HG03520 (cell line): ENCODE measurements at regions not wholly inside any gene's neighbourhood (a gene's known extent, or its start where the extent isn't known, plus 50 kb on each side); places are given as distances from the start of the nearest gene placed in this dataset.
"Not testable (repeated sequence)": the region's sequence is repeated elsewhere in the genome, so short reads cannot be mapped to it uniquely, and the experiment has no call there.

Source experiments
- ATAC-seq: cut with Tn5 transposase; IDR thresholded peaks from one replicate; pipeline ENCODE4 v1.9.1; 2021; ENCODE audit warnings: mild to moderate bottlenecking, moderate library complexity; ENCODE audit not compliant: unreplicated experiment

DNA sequence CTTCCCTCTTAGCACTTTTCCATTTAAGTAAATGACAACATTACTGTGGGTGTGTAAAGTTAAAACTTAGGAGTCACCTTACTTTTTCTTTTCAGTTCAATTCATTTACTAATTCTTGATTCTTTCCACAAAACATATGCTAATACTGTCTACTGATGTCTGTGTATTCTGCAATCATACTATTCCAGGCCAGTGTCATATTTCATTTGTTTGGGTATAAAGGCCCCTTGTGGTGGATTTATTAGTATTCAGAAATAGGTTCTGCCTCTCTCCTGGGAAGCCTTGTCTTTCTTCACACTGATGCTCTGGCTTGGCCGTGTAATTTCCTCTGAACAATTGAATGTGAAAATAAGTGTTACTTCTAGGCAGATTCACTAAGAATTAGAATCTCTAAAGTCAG lies 621.9 kb upstream of the SPRY2 start:
- no peak for ATAC-seq

DNA sequence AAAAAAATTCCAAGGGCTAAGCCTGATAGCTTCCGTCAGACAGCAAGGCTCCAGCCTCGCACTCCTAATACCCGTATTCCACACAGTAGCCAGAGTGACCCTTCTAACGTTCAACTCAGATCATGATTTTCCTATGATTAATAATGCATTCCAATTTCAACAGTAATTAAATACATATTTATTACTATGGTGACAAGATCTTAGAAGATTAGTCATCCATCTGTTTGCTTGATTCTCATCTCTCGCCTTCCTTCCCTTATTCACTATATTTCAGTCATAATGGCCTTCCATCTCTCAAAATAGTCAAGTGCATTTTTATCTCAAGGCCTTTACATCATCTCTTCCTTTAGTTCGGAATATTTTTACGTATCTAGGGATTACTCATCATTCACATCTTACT lies 621.2 kb upstream of the SPRY2 start:
- ATAC-seq: no peak

DNA sequence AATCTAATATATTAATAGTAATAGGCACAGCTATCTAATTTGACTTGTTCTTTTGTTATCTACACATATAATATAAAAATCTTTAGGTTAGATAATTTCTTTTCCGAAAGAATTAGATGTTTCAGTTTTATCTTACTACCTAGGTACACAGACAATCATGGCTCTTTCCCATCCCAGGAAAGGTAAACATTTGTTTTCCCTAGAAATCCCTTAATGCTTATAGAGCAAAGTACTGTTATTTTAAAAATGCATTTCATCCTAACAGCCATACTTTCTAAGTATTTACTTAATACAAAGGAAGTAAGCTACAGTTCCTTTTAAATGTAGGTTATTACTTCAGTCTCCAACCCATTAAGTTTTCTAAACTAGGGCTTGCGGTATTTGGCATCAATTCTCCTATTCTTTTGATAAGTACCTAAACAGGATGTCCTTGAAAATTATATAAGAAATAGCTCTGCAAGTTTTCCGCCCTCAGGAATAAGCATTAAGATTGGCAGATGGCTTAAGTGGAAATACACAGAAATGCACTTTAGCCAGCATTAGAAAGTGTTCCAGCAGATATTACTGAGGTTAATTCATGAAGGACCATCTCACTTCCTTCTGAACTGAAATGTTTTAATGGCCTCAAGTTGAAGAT lies 616.2 kb upstream of the SPRY2 start:
- no peak for ATAC-seq

DNA sequence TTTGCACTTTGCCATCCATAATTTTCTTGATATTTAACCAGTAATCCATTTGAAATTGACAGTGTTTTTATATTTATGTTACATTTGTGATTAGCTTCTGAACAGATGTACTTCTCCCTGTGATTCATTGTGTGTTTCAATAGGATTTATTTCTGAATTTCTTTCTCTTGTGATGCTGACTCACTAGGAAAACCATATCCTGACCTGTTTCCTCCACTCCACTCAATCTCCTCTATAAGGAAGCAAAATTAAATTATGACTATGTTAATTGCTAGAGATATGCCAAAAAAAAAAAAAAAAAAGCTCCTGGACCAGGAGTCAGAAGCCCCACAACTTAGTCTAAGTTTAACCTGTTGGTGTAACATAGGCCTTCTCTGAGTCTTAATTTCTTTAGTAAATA lies 614.6 kb upstream of the SPRY2 start:
- ATAC-seq: no peak

DNA sequence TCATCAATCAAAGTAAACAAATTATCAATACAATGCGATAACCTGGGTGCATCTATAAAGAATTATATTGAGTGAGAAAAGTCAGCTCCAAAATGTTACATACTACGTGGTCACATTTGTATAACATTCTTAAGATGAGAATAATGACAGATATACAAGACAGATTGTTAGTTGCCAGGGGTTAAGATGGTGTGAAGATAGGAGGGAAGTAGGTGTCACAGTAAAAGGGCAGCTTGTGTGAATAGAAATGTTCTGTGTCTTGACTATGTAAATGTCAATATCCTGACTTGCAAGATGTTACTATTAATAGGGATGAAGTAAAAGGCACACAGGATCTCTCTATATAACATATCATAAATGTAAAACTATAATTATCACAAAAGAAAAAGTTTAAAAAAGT lies 611.2 kb upstream of the SPRY2 start:
- ATAC-seq: no peak

DNA sequence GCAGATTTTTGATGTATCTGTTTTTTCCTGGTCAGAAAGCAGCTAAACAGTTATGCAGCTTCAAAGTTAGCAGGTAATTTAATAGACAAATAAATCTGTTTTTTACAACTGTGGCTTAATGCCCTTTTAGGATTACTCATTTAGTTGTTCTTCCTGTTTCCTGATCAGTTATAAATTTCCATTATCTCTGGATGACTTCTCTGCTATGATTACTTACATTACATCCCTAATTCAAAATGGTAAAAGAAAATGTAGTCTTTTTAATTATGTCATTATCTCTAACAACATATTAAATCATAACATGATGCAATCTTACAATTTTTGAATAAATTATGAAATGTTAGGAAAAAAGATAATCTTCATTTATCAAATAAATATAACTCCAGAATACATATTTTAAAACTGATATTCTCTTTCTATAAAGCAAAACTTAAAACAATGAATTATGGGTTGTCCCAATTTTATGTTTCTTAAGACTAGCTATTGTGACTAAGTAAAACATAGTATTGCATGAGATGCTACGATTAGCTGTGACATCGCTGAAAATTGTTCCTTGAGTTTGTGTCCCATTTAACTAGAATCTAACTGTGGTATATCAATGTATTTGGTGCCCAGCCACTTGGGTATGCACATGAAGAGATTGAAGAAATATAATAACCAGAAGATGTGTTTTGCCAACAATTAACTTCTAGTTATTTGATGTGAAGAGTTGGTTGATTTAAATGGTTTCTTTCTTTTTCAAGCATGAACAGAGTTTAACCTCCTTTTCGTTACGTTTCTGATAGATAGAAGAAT lies 605.3 kb upstream of the SPRY2 start:
- ATAC-seq: no peak

DNA sequence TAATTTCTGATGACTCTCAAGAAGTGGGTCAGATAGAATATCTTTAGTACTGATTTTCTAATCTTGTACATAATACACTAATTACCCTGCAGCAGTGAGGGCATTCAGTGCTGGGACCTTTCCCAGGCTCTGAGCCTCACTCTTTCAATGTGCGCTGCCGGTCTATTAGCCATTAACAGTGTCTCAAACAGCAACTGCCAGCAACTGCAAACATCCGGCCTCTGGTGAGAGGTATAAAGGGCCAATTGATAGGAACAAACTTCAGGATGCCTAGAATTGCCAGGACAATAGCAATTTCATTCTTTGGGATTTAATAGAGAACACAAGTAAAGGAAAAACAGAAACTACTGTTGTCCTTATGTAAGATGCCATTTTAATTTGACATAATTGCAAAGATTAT lies 604.4 kb upstream of the SPRY2 start:
- no peak for ATAC-seq

DNA sequence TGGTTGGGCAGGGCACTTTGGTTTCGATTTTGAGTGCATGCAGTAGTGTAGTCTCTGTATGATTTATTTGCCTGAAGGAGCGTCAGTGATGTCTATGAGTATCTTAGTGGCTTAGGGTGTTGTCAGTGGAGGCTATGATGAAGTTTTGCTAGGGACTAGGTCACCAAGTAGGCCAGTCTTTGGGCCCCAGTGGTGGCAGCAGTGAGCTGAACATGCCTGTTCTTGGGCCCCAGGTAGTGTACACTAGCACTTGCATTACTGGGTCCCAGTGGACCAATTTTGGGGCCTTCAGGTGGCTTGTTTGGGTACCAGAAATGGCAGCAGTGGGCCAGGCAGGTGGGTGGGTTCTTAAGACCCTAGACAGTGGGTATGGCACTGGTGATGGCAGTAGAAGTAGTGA lies 598.7 kb upstream of the SPRY2 start:
- ATAC-seq: no peak

DNA sequence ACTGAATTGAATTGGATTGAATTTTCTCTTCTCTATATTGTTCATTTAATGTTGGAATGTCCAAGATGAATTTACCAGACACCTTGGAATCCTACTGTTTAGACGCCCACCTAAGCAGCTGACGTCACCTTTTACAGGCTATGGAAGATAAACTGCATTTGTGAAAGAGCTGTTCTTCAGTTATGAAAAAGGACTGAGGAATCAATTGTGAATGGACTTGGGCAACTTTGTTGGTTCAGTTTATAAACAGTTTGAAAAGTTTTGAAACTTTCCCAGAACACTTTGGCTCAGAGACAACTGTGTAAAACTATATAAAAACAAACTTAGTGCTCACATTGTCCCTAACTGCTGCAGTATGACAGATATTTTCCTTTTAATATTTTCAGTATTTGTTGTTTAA lies 590.8 kb upstream of the SPRY2 start:
- ATAC-seq: no peak

DNA sequence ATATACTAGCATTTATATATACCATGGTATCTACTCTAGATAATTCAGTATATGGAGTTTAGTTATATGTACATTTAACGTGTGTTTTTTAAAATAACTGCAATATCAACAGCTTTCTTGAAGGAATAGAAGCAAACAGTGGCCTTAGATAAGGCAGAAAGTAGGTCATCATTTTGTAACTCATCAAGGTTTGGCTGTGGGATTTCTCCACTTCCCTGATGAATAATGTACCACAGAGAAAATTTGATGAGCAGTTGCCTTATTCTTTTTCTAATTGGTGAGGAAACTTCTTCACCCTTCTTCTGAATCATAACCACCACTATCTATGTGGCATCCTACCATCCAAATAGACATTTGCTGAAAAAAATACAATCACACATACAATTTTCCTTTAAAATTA lies 590.2 kb upstream of the SPRY2 start:
- no peak for ATAC-seq

DNA sequence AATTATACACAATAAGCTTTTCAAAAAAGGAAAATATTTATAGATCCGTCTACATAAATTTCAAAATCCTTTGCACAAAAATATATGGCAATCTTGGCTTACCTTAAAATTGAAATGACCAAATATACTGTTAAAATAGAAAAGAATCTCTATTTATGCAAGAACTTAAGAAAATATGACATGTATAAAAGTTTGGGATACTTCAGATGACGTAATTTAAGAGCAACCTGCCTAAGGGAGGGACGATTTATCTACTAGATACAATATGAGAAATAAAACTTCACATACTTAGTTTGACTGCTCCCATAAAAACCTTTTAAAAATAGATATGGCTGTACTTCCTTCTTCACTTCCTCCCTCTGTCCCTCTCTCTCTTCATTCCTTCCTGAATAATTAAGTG lies 587.3 kb upstream of the SPRY2 start:
- ATAC-seq: no peak

DNA sequence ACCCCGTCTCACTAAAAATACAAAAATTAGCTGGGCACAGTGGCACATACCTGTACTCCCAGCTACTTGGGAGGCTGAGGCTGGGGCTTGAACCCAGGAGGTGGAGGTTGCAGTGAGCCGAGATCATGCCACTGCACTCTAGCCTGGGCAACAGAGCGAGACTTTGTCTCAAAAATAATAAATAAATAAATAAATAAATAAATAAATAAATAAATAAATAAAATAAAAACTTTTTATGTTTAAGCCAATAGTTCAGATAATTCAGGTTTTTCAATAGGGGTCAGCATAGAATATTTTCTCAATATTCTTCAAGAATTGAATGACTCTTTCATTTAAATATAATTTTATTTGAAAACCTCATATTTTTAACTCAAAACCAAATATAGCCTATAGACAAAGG lies 585.1 kb upstream of the SPRY2 start:
- ATAC-seq: not testable (repeated sequence)

DNA sequence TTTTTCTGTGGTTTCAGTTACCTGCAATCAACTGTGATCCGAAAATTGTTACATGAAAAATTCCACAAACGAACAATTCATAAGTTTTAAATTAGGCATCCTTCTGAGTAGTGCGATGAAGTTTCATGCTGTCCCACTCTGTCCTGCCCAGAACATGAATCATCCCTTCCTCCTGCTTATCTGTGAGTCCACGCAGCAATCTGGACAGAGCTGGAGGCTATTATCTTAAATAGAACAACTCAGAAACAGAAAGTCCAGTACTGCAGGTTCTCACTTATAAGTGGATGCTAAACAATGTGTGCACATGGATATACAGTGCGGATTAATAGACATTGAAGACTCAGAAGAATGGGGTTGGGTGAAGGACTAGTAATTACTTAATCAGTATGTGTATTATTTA lies 583.7 kb upstream of the SPRY2 start:
- no peak for ATAC-seq

DNA sequence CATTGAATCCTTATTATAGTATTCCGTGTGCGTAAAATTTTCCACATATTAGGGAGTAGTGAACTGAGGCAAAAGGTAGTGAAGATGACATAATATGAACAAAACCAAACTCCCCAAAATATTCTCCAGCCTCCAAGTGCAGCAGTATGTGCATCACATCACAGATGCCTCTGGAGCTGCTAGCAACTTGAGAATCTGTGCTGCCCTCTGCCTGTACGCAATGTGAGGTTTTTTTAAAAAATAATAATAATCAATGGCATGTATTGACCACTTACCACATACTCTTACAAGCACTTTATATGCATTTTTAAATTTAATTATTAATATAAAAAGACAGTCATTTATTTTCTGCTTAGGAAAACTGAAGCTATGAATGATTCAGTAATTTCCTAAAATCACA lies 583.0 kb upstream of the SPRY2 start:
- ATAC-seq: no peak

DNA sequence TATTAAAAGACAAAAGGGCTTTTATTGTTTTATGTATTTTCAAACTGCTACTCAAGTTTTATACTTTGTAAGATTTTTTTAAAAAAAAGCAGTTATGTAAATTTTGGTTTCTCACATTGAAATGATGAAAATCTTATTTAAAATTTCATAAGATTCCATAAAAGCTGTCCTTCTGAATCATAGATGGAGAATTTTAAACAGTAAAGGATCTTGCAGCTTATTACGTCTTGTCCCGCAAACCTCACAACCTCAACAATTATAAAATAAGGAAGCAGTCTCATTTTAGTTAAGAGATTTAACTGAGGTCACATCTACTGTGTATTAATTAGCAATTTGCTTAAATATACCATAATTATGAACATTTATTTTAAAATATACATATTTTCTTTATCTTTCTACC lies 581.0 kb upstream of the SPRY2 start:
- ATAC-seq: no peak

DNA sequence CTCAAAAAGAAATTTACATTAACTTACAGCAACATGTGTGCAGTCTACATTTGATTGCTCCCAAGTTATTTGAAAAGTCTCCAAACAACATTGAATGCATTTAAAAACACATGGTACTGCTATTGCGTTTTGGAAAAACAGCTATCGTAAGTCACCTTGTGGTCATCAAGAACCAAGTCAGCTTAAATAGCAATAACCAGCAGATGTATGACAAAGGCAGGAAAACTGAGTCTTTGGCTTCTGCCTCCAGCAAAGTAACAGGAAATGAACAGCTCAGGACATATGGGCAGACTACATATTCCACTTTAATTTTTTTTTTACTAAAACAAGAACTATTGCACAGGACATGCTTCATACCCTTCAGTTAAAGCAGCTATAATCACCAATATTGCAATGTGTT lies 580.6 kb upstream of the SPRY2 start:
- ATAC-seq: no peak

DNA sequence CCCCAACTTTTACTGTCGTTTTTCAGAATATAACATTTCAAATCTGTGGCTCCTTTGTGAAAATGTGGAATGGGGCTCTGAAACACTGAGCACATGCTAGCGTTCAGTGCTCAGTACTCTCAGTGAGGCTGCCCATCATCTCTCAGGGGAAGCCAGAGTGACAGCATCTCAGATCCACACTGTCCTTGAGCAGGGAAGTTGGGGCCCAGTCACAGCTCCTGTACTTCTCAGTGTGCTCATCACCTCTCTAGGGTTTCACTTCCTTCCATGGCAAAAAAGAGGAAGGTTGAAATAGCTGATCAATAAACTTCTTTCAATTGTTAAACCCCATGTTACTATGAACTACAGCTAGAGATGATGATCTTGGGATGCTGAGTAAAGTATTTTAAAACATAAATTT lies 565.9 kb upstream of the SPRY2 start:
- ATAC-seq: no peak

DNA sequence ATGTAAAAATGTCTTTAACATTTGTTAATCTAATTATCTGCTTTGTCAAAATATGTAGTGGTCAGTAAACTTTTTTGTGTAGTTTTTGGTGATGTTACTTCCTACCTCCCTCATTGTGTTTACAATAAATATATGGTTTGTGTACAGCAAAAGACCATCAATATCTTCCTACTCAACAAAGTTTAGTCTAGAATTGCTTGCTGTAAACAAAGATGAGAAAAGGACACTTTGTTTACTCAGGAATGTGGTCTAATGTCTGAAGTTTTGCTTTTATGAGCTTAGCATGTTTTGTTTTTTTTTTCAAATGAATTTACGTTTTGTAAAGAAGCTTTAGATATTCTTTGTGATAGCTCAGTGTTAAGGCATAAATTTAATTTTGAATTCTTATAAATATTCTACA lies 563.5 kb upstream of the SPRY2 start:
- no peak for ATAC-seq

DNA sequence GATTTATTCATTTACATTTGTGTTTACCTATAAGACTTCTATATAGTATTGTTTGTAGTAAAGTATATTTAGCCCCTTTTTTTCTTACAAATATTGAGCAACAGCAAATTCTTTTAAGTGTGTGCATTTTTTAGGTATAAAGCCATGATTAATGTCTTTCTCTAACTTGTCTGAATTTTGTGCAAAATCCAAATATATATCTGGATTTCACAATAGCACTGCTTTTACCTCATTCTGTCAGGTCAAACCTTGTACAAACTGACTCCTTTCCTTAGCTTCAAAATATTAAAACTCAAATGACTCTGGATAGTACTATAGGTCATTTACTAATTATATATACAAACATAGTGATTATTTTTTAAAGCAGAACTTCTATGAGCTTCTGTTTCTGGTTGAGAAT lies 563.0 kb upstream of the SPRY2 start:
- ATAC-seq: no peak

DNA sequence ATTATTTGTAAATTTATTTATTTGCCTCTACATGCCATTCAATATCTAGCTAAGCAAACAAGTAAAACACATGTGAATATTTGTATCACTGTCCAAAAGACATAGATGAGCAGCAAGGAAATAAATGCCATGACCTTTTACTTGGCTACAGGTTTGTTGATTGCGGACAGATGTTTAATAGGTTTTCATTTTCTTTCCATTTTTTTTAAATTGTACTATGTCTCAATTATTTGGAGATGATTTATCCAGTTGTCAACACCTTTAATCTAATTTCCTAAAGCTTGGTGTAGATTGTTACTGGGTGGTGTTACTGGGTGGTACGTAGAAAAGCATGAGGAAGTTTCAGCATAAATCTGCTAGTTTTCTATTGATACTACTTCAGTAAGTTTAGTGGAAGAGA lies 560.6 kb upstream of the SPRY2 start:
- ATAC-seq: no peak

DNA sequence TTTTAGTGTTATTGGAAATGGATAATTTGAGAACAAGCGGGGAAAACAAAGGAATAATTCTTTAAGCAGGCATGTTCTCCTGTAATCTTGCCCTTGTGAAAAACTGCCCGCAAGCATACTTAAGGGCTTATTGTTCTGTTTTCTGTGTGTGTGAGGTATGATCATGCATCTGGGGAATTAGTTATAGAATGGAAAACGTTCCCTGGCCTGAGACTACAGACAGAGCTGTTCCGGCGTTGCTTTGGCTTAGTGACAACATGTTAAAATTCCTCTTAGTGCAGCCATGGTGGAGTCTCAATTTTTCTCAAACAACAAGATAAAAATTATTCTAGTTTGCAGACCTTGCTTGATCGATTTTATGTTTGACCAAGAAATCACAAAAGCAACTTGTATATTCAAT lies 560.2 kb upstream of the SPRY2 start:
- no peak for ATAC-seq

DNA sequence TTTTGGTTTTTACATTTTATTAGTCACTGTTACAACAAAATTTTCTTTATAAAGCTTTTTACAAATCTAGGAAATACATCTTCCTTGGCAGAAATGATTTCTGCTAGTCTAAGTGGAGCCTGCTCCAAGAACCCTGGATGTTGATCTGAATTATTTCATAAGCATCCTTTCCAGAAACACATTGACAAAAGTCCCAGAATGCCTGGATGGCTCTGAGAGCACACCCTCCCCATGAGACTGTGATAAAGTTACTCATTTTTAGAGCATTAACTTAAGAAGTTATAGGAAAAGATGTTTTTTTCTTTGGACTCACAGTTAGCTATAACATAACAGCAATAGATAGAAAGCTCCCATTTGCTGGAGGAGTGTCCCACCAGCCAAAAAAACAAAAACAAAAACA lies 559.6 kb upstream of the SPRY2 start:
- no peak for ATAC-seq

DNA sequence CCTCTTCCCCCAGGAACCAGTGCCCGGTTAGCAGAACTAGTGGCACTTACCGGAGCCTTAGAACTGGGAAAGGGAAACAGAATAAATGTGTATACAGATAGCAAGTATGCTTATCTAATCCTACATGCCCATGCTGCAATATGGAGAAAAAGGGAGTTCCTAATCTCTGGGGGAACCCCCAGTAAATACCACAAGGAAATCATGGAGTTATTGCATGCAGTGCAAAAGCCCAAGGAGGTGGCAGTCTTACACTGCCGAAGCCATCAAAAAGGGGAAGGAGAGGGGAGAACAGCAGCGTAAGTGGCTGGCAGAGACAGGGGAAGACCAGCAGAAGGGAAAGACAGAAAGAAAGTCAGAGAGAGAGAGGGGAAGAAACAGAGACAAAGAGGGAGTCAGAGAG lies 556.7 kb upstream of the SPRY2 start:
- ATAC-seq: not testable (repeated sequence)
